ENCODE measurements at regions not wholly inside any gene's neighbourhood (a gene's known extent, or its start where the extent isn't known, plus 50 kb on each side); places are given as distances from the start of the nearest gene placed in this dataset.

- no peaks in the 10 kb centered on the region for H3K27me3 ChIP-seq
- no peak overlapping the region for H3K4me3 ChIP-seq
- no peaks in the 10 kb centered on the region for H3K9me3 ChIP-seq
- no peaks in the 10 kb centered on the region for H3K36me3 ChIP-seq
- H3K27ac ChIP-seq = no peak overlapping the region
- no peak for DNase-seq
- H3K4me1 ChIP-seq = no peaks in the 10 kb centered on the region
- intact Hi-C loops (cut with DNase I; ENCODE audit: low total_unique reads) = no loop called here
- no peak for TF ChIP-seq CTCF (IDR thresholded peaks at IDR 0.05)
- TF ChIP-seq POLR2A (IDR thresholded peaks at IDR 0.05) = no peak
Measured at GRCh38 chr3:127408022-127408683, 120.3 kb upstream of the PRR20G start.

- no peak overlapping the region for H3K27ac ChIP-seq
- H3K4me3 ChIP-seq = no peak overlapping the region
- no peaks in the 10 kb centered on the region for H3K9me3 ChIP-seq
- no peaks in the 10 kb centered on the region for H3K27me3 ChIP-seq
- no peaks in the 10 kb centered on the region for H3K4me1 ChIP-seq
- TF ChIP-seq POLR2A (IDR thresholded peaks at IDR 0.05) (no peak), CTCF (IDR thresholded peaks at IDR 0.05) (no peak)
- DNase-seq = no peak
- intact Hi-C loops (cut with DNase I; ENCODE audit: low total_unique reads) = no loop called here
- H3K36me3 ChIP-seq = no peaks in the 10 kb centered on the region
Measured at GRCh38 chr3:127407026-127407939, 119.4 kb upstream of the PRR20G start.

GRCh38 chr3:127406309-127407025 is 118.6 kb upstream of the PRR20G start:
- no peak for DNase-seq
- intact Hi-C loops (cut with DNase I; ENCODE audit: low total_unique reads) = no loop called here
- Histone ChIP-seq H3K27me3 (no peaks in the 10 kb centered on the region), H3K4me1 (no peaks in the 10 kb centered on the region), H3K4me3 (no peak overlapping the region), H3K36me3 (no peaks in the 10 kb centered on the region), H3K9me3 (no peaks in the 10 kb centered on the region), H3K27ac (no peak overlapping the region)
- TF ChIP-seq POLR2A (IDR thresholded peaks at IDR 0.05) (no peak), CTCF (IDR thresholded peaks at IDR 0.05) (no peak)

GRCh38 chr3:127405791-127406190 is 117.9 kb upstream of the PRR20G start:
- no peak for DNase-seq

More at GRCh38 chr3:127405791-127406190, 117.9 kb upstream of the PRR20G start:
- H3K27ac ChIP-seq = no peak overlapping the region
- intact Hi-C loops (cut with DNase I; ENCODE audit: low total_unique reads) = no loop called here
- no peaks in the 10 kb centered on the region for H3K4me1 ChIP-seq
- no peaks in the 10 kb centered on the region for H3K27me3 ChIP-seq
- no peak for TF ChIP-seq POLR2A (IDR thresholded peaks at IDR 0.05)
- no peak for TF ChIP-seq CTCF (IDR thresholded peaks at IDR 0.05)
- H3K36me3 ChIP-seq = no peaks in the 10 kb centered on the region
- H3K4me3 ChIP-seq = no peak overlapping the region
- no peaks in the 10 kb centered on the region for H3K9me3 ChIP-seq

Measured in uterus (tissue), 3 donors.